OCI-LY7 (cell line): ENCODE measurements at regions not wholly inside any gene's neighbourhood (a gene's known extent, or its start where the extent isn't known, plus 50 kb on each side); places are given as distances from the start of the nearest gene placed in this dataset.

Source experiments
- BruUV-seq: library from RNA; stranded (reverse); fragments of 400-500 nt; replicated peaks from 2 replicates; lab custom pipeline; 2021; lab: Mats Ljungman, UMichigan
- CTCF ChIA-PET: fragments of 300-600 bp; sonication (Branson Sonifier 250); formaldehyde crosslinking; loops from one replicate; lab custom pipeline; 2022; ENCODE audit warnings: antibody characterized with exemption; ENCODE audit not compliant: unreplicated experiment; lab: Charles Lee
- POLR2A ChIA-PET: fragments of 300-600 bp; sonication (Branson Sonifier 250); formaldehyde crosslinking; loops from one replicate; lab custom pipeline; 2022; ENCODE audit warnings: antibody characterized with exemption; lab: Charles Lee
- DNase-seq: peaks from one replicate; pipeline ENCODE4 v3.0.0-alpha.2; 2015; ENCODE audit warnings: low spot score
- H2AFZ ChIP-seq: fragments of 200-600 bp; sonication (generic), shearing (Covaris generic); 2 replicates; pipeline ENCODE4 v1.6.1; 2014; ENCODE audit warnings: mild to moderate bottlenecking, antibody characterized with exemption, low read length, moderate library complexity
- H3K27ac ChIP-seq: fragments of 200-600 bp; sonication (generic); 2 replicates; pipeline ENCODE4 v1.5.1; 2014; ENCODE audit warnings: mixed run types, low read depth, mild to moderate bottlenecking, moderate library complexity, low read length, inconsistent platforms; ENCODE audit not compliant: poor library complexity, severe bottlenecking
- H3K36me3 ChIP-seq: fragments of 200-600 bp; sonication (generic); 2 replicates; pipeline ENCODE4 v1.6.1; 2014; ENCODE audit warnings: mild to moderate bottlenecking, antibody characterized with exemption, low read length, moderate library complexity, mixed read lengths; ENCODE audit not compliant: insufficient read depth
- H3K4me1 ChIP-seq: fragments of 200-600 bp; sonication (generic); 2 replicates; pipeline ENCODE4 v1.5.1; 2014; ENCODE audit warnings: mild to moderate bottlenecking, low read length; ENCODE audit not compliant: insufficient read depth, poor library complexity, severe bottlenecking
- H3K4me2 ChIP-seq: fragments of 200-600 bp; sonication (generic); 2 replicates; pipeline ENCODE4 v1.6.1; 2014; ENCODE audit warnings: mild to moderate bottlenecking, low read length
- H3K4me3 ChIP-seq: fragments of 200-600 bp; sonication (generic); 2 replicates; pipeline ENCODE4 v1.5.1; 2014; ENCODE audit warnings: mild to moderate bottlenecking, low read depth, low read length; ENCODE audit not compliant: poor library complexity, severe bottlenecking
- H3K79me2 ChIP-seq: fragments of 200-600 bp; sonication (generic); 2 replicates; pipeline ENCODE4 v1.6.1; 2016; ENCODE audit warnings: low read depth, mild to moderate bottlenecking, low read length, moderate library complexity, mixed read lengths; ENCODE audit not compliant: insufficient read depth
- H3K9me2 ChIP-seq: fragments of 200-600 bp; sonication (generic); 2 replicates; pipeline ENCODE4 v1.6.1; 2016; ENCODE audit warnings: mild to moderate bottlenecking, low read length, mixed read lengths; ENCODE audit not compliant: insufficient read depth
- H3K9me3 ChIP-seq: fragments of 200-600 bp; sonication (generic); 2 replicates; pipeline ENCODE4 v1.6.1; 2014; ENCODE audit warnings: mild to moderate bottlenecking, mixed run types, low read length, mixed read lengths
- H4K20me1 ChIP-seq: fragments of 200-600 bp; sonication (generic); 2 replicates; pipeline ENCODE4 v1.6.1; 2014; ENCODE audit warnings: mild to moderate bottlenecking, antibody characterized with exemption, low read length, moderate library complexity, mixed read lengths; ENCODE audit not compliant: insufficient read depth
- EZH2phosphoT487 ChIP-seq: fragments of 200-600 bp; sonication (generic); IDR thresholded peaks from 2 replicates; pipeline ENCODE4 v1.6.1; 2018; ENCODE audit warnings: low read depth, borderline replicate concordance, mild to moderate bottlenecking, mixed run types, antibody characterized with exemption, low read length, moderate library complexity, mixed read lengths
- intact Hi-C: fragments of 100-400 bp; cut with micrococcal nuclease; formaldehyde crosslinking; loops from one replicate; pipeline ENCODE4 v1.10.0; 2022; ENCODE audit not compliant: unreplicated experiment
- TF ChIP-seq, protein P1 (sequence below): fragments of 200-600 bp; sonication (generic); conservative IDR thresholded peaks from 2 replicates; pipeline ENCODE4 v1.5.1; 2014; ENCODE audit warnings: mild to moderate bottlenecking, antibody characterized with exemption, low read length, moderate library complexity, mixed read lengths

GRCh38 chr10:29851241-29851640 is 208.1 kb downstream of the JCAD start:
- CTCF ChIA-PET = no interaction called here
- BruUV-seq = no TSS peak
- DNase-seq = no peak
- H3K9me2 ChIP-seq = no peaks in the 10 kb centered on the region
- no peak overlapping the region for H3K4me3 ChIP-seq
- H3K79me2 ChIP-seq = no peaks in the 10 kb centered on the region
- no peak overlapping the region for H3K27ac ChIP-seq
- no peak overlapping the region for H3K4me2 ChIP-seq
- POLR2A ChIA-PET = no interaction called here
- H3K4me1 ChIP-seq = no peaks in the 10 kb centered on the region
- no peaks in the 10 kb centered on the region for H3K9me3 ChIP-seq
- intact Hi-C loops = no loop called here
- no peaks in the 10 kb centered on the region for H4K20me1 ChIP-seq
- TF ChIP-seq, protein P1, sequence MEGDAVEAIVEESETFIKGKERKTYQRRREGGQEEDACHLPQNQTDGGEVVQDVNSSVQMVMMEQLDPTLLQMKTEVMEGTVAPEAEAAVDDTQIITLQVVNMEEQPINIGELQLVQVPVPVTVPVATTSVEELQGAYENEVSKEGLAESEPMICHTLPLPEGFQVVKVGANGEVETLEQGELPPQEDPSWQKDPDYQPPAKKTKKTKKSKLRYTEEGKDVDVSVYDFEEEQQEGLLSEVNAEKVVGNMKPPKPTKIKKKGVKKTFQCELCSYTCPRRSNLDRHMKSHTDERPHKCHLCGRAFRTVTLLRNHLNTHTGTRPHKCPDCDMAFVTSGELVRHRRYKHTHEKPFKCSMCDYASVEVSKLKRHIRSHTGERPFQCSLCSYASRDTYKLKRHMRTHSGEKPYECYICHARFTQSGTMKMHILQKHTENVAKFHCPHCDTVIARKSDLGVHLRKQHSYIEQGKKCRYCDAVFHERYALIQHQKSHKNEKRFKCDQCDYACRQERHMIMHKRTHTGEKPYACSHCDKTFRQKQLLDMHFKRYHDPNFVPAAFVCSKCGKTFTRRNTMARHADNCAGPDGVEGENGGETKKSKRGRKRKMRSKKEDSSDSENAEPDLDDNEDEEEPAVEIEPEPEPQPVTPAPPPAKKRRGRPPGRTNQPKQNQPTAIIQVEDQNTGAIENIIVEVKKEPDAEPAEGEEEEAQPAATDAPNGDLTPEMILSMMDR = no peak
- TF ChIP-seq EZH2phosphoT487 = no peak
- no peaks in the 10 kb centered on the region for H3K36me3 ChIP-seq
- no peak overlapping the region for H2AFZ ChIP-seq

GRCh38 chr10:29850371-29850770 is 209.0 kb downstream of the JCAD start:
- no peak overlapping the region for H3K4me3 ChIP-seq
- no peaks in the 10 kb centered on the region for H3K9me2 ChIP-seq
- no peak overlapping the region for H2AFZ ChIP-seq
- H3K4me2 ChIP-seq = no peak overlapping the region
- no peaks in the 10 kb centered on the region for H4K20me1 ChIP-seq
- H3K9me3 ChIP-seq = no peaks in the 10 kb centered on the region
- no peaks in the 10 kb centered on the region for H3K79me2 ChIP-seq
- ChIA-PET POLR2A (interaction anchor here (1.0 kb wide), 1 partner anchor 15 kb away, joined by 5 read pairs; no protein-coding TSS in a partner anchor), CTCF (no interaction called here)
- no TSS peak for BruUV-seq
- intact Hi-C loops = no loop called here
- TF ChIP-seq, protein P1 = no peak
- TF ChIP-seq EZH2phosphoT487 = no peak
- DNase-seq = no peak
- no peaks in the 10 kb centered on the region for H3K36me3 ChIP-seq
- H3K4me1 ChIP-seq = no peaks in the 10 kb centered on the region
- H3K27ac ChIP-seq = no peak overlapping the region

- no peaks in the 10 kb centered on the region for H4K20me1 ChIP-seq
- no peaks in the 10 kb centered on the region for H3K9me2 ChIP-seq
- no peaks in the 10 kb centered on the region for H3K9me3 ChIP-seq
- H3K79me2 ChIP-seq = no peaks in the 10 kb centered on the region
- H3K4me1 ChIP-seq = no peaks in the 10 kb centered on the region
- no peak overlapping the region for H2AFZ ChIP-seq
- no peak for TF ChIP-seq EZH2phosphoT487
- TF ChIP-seq, protein P1 = no peak
- intact Hi-C loops = no loop called here
- H3K4me3 ChIP-seq = no peak overlapping the region
- no peaks in the 10 kb centered on the region for H3K36me3 ChIP-seq
- ChIA-PET CTCF (no interaction called here), POLR2A (interaction anchor here (1.0 kb wide), 1 partner anchor 15 kb away, joined by 5 read pairs; no protein-coding TSS in a partner anchor)
- no peak overlapping the region for H3K4me2 ChIP-seq
- no TSS peak for BruUV-seq
- no peak for DNase-seq
- H3K27ac ChIP-seq = no peak overlapping the region
Measured at GRCh38 chr10:29849886-29850285, 209.5 kb downstream of the JCAD start.
